ENCODE measurements at regions not wholly inside any gene's neighbourhood (a gene's known extent, or its start where the extent isn't known, plus 50 kb on each side); places are given as distances from the start of the nearest gene placed in this dataset.
"Not testable (repeated sequence)": the region's sequence is repeated elsewhere in the genome, so short reads cannot be mapped to it uniquely, and the experiment has no call there.

- H3K4me3 Mint-ChIP-seq (ENCODE audit: unreplicated experiment), result no peak overlapping the region
- peak overlapping the region; percentile 92 for H3K27ac Mint-ChIP-seq (ENCODE audit: unreplicated experiment)
- peaks cover 77% of the 10 kb centered on the region for H3K4me1 Mint-ChIP-seq (ENCODE audit: low read depth)
- no peaks in the 10 kb centered on the region for H3K9me3 Mint-ChIP-seq (ENCODE audit: low read depth)
- peaks cover 13% of the 10 kb centered on the region for H3K36me3 Mint-ChIP-seq (ENCODE audit: low read depth)
- TF ChIP-seq CTCF (IDR thresholded peaks at IDR 0.05), result no peak
- no peak for DNase-seq (ENCODE audit: low spot score)
- no peaks in the 10 kb centered on the region for H3K27me3 Mint-ChIP-seq (ENCODE audit: low read depth)
Observed at GRCh38 chr7:35869810-35870209, 69.0 kb downstream of the SEPTIN7 start.

DNA sequence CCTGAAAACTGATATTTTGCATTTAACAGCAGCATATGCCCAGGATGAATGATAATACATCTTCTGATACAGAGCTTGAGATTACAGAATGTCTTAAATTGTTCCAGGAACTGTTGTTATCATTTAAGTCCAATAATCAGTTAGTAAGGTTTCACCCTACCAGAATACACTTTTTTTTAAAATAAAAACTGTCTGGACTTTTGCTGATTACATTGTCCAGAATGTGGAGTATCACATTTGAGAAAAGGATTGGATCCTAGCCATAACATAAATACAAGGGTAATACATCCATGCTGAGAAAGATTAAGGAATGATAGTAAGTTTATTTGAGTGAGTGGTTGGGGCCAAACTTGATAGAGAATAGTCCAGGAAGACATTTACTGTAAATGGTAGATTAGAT, 71.0 kb downstream of the SEPTIN7 start:
- no peak for DNase-seq (ENCODE audit: low spot score)
- H3K4me1 Mint-ChIP-seq (ENCODE audit: low read depth), result peaks cover 75% of the 10 kb centered on the region
- no peaks in the 10 kb centered on the region for H3K27me3 Mint-ChIP-seq (ENCODE audit: low read depth)
- no peaks in the 10 kb centered on the region for H3K9me3 Mint-ChIP-seq (ENCODE audit: low read depth)
- peaks cover 5% of the 10 kb centered on the region for H3K36me3 Mint-ChIP-seq (ENCODE audit: low read depth)
- H3K4me3 Mint-ChIP-seq (ENCODE audit: unreplicated experiment), result no peak overlapping the region
- no peak for TF ChIP-seq CTCF (IDR thresholded peaks at IDR 0.05)
- H3K27ac Mint-ChIP-seq (ENCODE audit: unreplicated experiment), result peak overlapping the region; percentile 65

DNA sequence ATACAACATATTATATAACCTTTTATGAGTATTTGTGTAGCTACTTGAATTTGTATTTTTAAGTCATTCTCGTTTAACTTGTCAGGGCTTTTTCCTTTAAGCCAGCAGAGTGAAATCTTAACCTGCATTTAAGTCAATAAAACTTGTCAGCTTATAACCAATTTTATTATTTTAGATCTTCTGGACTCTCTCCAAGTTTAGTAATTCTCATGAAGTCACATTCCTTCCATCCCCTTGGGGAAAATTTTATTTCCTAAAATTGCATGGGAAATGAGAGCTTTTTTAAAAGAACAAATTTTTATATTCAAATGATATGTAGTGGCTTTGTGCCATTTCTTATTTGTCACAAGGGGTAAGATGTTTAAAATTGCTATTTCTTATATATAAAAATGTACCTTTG, 74.0 kb downstream of the SEPTIN7 start:
- Mint-ChIP-seq H3K9me3 (ENCODE audit: low read depth) (no peaks in the 10 kb centered on the region), H3K36me3 (ENCODE audit: low read depth) (peaks cover 9% of the 10 kb centered on the region), H3K4me3 (ENCODE audit: unreplicated experiment) (no peak overlapping the region), H3K4me1 (ENCODE audit: low read depth) (peaks cover 77% of the 10 kb centered on the region), H3K27me3 (ENCODE audit: low read depth) (no peaks in the 10 kb centered on the region), H3K27ac (ENCODE audit: unreplicated experiment) (peak overlapping the region; percentile 83)
- no peak for TF ChIP-seq CTCF (IDR thresholded peaks at IDR 0.05)
- no peak for DNase-seq (ENCODE audit: low spot score)

- H3K27ac Mint-ChIP-seq (ENCODE audit: unreplicated experiment), result peak overlapping the region; percentile 83
- H3K9me3 Mint-ChIP-seq (ENCODE audit: low read depth), result no peaks in the 10 kb centered on the region
- peak; percentile 74 for TF ChIP-seq CTCF (IDR thresholded peaks at IDR 0.05)
- H3K27me3 Mint-ChIP-seq (ENCODE audit: low read depth), result no peaks in the 10 kb centered on the region
- no peak overlapping the region for H3K4me3 Mint-ChIP-seq (ENCODE audit: unreplicated experiment)
- no peak for DNase-seq (ENCODE audit: low spot score)
- peaks cover 9% of the 10 kb centered on the region for H3K36me3 Mint-ChIP-seq (ENCODE audit: low read depth)
- H3K4me1 Mint-ChIP-seq (ENCODE audit: low read depth), result peaks cover 73% of the 10 kb centered on the region
Observed at GRCh38 chr7:35875292-35875691, 74.4 kb downstream of the SEPTIN7 start.

GRCh38 chr7:35878351-35878750, 77.5 kb downstream of the SEPTIN7 start:
- no peak overlapping the region for H3K4me3 Mint-ChIP-seq (ENCODE audit: unreplicated experiment)
- peaks cover 11% of the 10 kb centered on the region for H3K36me3 Mint-ChIP-seq (ENCODE audit: low read depth)
- no peak for TF ChIP-seq CTCF (IDR thresholded peaks at IDR 0.05)
- H3K9me3 Mint-ChIP-seq (ENCODE audit: low read depth), result no peaks in the 10 kb centered on the region
- peaks cover 54% of the 10 kb centered on the region for H3K4me1 Mint-ChIP-seq (ENCODE audit: low read depth)
- no peak for DNase-seq (ENCODE audit: low spot score)
- no peaks in the 10 kb centered on the region for H3K27me3 Mint-ChIP-seq (ENCODE audit: low read depth)
- H3K27ac Mint-ChIP-seq (ENCODE audit: unreplicated experiment), result peak overlapping the region; percentile 75

DNA sequence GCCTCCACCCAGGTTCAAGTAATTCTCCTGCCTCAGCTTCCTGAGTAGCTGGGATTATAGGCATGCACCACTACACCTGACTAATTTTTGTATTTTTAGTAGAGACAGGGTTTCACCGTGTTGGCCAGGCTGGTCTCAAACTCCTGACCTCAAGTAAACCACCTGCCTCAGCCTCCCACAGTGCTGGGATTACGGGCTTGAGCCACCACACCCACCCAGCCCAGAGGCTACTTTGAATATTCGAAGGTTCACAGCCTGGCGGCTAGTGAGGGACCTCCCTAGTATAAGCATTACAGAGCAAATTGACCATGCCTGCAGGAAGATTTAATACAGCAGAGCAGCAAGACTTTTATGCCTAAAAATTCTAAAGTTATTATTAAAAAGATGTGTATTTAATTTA, 86.6 kb downstream of the SEPTIN7 start:
- Mint-ChIP-seq H3K4me1 (ENCODE audit: low read depth) (peaks cover 10% of the 10 kb centered on the region), H3K36me3 (ENCODE audit: low read depth) (peaks cover 23% of the 10 kb centered on the region)
- not testable (repeated sequence) for H3K27me3 Mint-ChIP-seq (ENCODE audit: low read depth); DNase-seq (ENCODE audit: low spot score); H3K9me3 Mint-ChIP-seq (ENCODE audit: low read depth); H3K4me3 Mint-ChIP-seq (ENCODE audit: unreplicated experiment); H3K27ac Mint-ChIP-seq (ENCODE audit: unreplicated experiment)

Data from chondrocyte (in vitro differentiated cells).